G401 (cell line): ENCODE measurements at regions not wholly inside any gene's neighbourhood (a gene's known extent, or its start where the extent isn't known, plus 50 kb on each side); places are given as distances from the start of the nearest gene placed in this dataset.

ENCODE experiments used
- DNase-seq: peaks from one replicate; pipeline ENCODE4 v3.0.0-alpha.2; 2015; ENCODE audit warnings: low spot score
- in situ Hi-C: cut with HindIII; loops from 2 replicates; pipeline ENCODE4 v1.10.0; 2016; ENCODE audit warnings: low sequenced_read_pairs, mixed read lengths

DNA sequence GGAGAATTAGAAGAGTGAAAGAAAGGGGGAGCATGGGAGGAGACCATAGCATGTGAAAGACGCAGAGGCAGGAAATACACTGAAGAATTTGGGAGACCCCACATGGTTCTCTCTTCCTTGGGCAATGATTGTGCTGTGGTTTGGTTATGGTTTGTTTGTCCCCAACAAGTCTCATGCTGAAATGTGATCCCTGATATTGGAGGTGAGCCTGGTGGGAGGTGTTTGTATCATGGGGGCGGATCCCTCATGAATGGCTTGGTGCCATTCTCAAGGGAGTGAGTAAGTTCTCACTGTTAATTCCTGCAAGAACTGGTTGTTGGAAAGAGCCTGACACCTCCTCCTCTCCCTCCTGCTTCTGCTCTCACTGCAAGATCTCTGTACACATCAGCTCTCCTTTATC is 78.6 kb upstream of the RAI2 start:
- no peak for DNase-seq
- in situ Hi-C loops: no loop called here

DNA sequence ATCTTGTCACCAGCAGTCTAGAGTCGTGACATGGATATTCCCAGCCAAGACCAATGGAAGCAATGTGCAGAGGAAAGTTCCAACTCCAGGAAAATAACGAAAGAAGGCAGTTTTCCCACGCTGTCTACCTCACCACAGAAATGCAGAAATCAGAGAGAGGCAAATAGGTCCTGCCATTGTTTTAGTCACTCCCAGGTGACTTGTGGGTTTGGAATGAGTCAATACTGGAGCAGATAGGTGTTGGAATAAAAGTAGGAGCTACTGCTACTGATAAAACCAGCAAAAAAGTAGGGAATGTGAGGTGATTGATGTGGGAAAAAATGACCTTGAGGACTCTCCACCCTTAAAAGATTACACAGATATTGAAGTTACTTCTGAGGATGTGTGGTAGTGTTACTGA is 72.8 kb upstream of the RAI2 start:
- DNase-seq: no peak
- in situ Hi-C loops: no loop called here

DNA sequence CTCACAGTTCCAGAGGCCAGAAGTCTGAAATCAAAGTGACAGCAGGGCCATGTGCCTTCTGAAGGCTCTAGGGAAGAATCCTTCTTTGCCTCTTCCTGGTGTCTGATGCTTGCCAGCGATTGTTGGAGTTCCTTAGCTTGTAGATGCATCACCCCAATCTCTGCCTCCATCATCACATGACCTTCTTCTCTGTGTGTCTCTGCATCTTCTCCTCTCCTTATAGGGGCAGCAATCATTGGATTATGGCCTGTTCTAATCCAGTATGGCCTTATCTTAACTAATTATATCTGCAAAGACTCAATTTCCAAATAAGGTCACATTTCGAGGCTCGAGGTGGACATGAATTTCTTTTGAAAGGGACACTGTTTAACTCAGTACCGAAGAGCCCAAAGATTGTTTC is 71.7 kb upstream of the RAI2 start:
- in situ Hi-C loops: no loop called here

DNA sequence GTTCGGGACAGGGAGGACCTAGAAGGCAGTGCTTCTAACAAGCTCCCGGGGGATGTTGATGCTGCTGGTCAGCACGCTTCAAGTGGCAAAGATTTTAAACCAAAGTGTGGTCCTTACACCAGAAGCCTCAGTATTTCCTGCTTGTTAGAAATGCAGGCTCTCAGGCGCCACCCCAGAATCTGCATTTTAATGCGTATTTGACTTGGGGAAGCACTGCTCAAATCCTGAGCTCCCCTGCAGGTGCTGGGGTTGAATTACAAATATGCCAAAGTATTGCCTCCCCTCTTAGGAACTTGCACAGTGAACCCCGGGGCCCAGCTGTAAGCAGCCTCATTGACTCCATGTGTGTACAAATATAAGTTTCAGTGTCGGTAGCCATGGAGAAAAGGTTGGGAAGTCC is 70.8 kb upstream of the RAI2 start:
- in situ Hi-C loops: no loop called here
- no peak for DNase-seq

More for the DNA sequence above, 71.7 kb upstream of the RAI2 start:
- no peak for DNase-seq

DNA sequence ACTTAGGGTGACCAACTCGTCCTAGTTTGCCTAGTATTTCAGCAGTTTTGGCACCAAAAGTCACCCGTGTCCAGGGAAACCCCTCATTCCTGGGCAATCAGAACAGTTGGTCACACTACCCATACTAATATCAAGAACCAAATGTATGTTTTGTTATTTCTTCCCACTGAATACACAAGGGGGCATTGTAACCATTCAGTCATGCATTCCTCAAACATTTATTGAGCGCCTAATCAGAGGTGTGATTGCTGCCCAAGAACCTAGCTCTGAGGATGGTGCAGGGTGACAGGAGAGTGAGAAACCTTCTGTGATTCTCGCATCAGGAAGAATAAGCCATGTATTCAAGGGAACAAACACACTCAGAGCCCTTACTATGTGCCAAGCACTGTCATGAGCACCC is 69.8 kb upstream of the RAI2 start:
- DNase-seq: no peak
- in situ Hi-C loops: no loop called here

GRCh38 chrX:17923546-17923945 is 62.4 kb upstream of the RAI2 start:
- DNase-seq: no peak
- in situ Hi-C loops: no loop called here

DNA sequence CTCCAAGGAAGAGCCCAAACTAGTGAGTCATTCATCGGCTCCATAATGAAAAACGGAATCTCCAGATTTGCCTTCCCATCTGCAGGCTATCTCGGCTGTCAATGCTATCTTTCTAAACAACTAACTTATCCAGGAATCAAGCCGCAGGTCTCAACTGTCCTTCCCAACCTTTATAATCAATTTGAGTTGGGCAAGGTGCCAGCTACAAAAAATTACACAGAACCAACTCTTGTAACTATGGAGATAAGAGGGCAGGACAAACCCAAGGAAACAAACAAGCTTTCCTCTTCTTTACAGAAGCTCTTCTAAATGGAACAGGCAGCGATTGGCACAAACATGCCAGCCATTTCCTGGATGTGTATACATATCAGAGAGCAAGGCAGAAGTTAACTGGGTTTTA is 61.2 kb upstream of the RAI2 start:
- in situ Hi-C loops: no loop called here
- DNase-seq: no peak

- in situ Hi-C loops: no loop called here
- no peak for DNase-seq
Observed at GRCh38 chrX:17919896-17920446, 58.9 kb upstream of the RAI2 start.

DNA sequence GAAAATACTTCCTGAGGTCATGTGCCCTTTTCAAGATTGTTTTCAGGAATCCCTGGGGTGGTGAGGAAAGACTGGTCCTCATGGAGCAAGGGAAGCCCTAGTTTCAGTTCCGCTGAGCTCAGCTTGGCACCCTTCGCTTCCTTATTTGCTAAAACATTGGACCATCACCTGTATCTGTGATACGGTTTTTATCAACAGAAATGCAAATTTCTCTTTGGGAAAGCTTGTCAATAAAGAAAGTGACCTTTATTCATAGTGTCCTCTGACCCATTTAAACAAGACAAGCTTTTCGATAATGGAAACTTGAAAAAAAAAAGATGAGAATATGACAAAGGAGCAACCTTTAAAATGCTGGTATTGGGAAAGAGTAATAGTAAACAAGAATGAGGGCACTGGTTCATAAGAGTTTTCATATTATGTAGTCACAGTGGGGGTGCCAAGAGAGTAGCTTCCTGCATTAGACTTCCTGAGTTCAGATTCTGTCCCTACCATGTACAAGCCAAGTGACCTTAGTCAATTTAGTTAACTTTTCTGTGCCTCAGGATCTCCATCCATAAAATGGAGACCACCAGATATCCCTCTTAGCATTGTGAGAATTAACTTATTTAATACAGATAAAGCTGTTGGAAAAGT is 57.0 kb upstream of the RAI2 start:
- in situ Hi-C loops: no loop called here
- DNase-seq: no peak

GRCh38 chrX:17913801-17914200 is 52.7 kb upstream of the RAI2 start:
- in situ Hi-C loops: no loop called here
- peak; percentile 41 for DNase-seq
